ENCODE measurements at regions not wholly inside any gene's neighbourhood (a gene's known extent, or its start where the extent isn't known, plus 50 kb on each side); places are given as distances from the start of the nearest gene placed in this dataset.
"Not testable (repeated sequence)": the region's sequence is repeated elsewhere in the genome, so short reads cannot be mapped to it uniquely, and the experiment has no call there.

GRCh38 chr7:39871610-39872009 lies 78.4 kb upstream of the CDK13 start:
- TF ChIP-seq GATA2 (CRISPR knock-in tag; IDR thresholded peaks at IDR 0.05); BDP1 (IDR thresholded peaks at IDR 0.05; ENCODE audit: insufficient read depth, insufficient read length); CTCF (IDR thresholded peaks at IDR 0.05 in 2 of 3, conservative IDR thresholded peaks at IDR 0.05 in 1 of 3; ENCODE audit: insufficient read depth in 2 of 3, low read depth in 1 of 3, low read length in 3 of 3); CREBBP (IDR thresholded peaks at IDR 0.05; ENCODE audit: low read depth, low read length); JUND (IDR thresholded peaks at IDR 0.05; ENCODE audit: borderline replicate concordance, low read depth, low read length); JUND (tag; IDR thresholded peaks at IDR 0.05; ENCODE audit: borderline replicate concordance, low read depth, low read length); SUPT5H (IDR thresholded peaks at IDR 0.05); ETV6 (IDR thresholded peaks at IDR 0.05; ENCODE audit: borderline replicate concordance in 1 of 2, low read depth in 2 of 2, low read length in 1 of 2); ETV6 (CRISPR knock-in tag; IDR thresholded peaks at IDR 0.05; ENCODE audit: borderline replicate concordance); RBBP5 (IDR thresholded peaks at IDR 0.05; ENCODE audit: borderline replicate concordance, insufficient read depth, low read length, poor library complexity, severe bottlenecking): not testable (repeated sequence)

Data from K562 (cell line).